ENCODE measurements at regions not wholly inside any gene's neighbourhood (a gene's known extent, or its start where the extent isn't known, plus 50 kb on each side); places are given as distances from the start of the nearest gene placed in this dataset.

DNA sequence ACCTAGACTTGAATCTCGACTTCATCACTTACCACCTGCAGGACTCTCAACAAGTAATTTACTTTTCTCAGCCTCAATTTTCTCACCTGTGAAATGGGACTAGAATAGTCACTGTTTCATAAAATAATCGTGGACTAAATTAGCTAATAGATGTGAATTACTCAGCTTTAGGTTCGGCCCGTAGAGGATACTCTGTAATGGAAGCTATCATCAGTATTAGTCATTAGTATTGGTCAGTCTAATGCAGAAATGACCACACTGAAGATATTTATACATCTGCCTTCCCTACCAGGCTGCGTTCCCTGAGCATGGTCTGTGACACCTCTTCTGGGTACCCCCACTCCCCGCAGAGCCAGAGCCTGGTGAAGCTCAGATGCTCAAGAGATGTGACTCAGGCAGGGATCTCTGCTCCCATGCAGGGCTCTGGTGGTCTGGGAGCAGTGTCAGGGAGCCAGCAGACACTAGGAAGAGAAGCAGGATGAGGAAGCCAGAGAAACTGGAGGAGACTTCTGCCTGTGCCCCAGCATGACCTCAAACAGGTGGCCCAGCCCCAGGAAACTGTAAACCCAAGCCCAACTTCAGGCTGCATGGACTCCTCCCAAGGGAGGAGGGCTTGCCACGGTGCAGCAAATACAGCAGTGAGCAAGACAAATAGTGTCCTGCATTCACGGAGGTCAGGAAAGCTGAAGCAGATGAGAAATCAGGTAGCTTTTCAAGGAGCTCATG is 88.0 kb upstream of the E2F8 start:
- TF ChIP-seq, protein P1, sequence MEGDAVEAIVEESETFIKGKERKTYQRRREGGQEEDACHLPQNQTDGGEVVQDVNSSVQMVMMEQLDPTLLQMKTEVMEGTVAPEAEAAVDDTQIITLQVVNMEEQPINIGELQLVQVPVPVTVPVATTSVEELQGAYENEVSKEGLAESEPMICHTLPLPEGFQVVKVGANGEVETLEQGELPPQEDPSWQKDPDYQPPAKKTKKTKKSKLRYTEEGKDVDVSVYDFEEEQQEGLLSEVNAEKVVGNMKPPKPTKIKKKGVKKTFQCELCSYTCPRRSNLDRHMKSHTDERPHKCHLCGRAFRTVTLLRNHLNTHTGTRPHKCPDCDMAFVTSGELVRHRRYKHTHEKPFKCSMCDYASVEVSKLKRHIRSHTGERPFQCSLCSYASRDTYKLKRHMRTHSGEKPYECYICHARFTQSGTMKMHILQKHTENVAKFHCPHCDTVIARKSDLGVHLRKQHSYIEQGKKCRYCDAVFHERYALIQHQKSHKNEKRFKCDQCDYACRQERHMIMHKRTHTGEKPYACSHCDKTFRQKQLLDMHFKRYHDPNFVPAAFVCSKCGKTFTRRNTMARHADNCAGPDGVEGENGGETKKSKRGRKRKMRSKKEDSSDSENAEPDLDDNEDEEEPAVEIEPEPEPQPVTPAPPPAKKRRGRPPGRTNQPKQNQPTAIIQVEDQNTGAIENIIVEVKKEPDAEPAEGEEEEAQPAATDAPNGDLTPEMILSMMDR (IDR thresholded peaks at IDR 0.05; ENCODE audit: low read depth, low read length), result no peak
- no peak for TF ChIP-seq MYC (IDR thresholded peaks at IDR 0.05; ENCODE audit: low read depth, low read length)
- TF ChIP-seq POLR2A (IDR thresholded peaks at IDR 0.05; ENCODE audit: extremely low read depth, insufficient read length), result no peak

All from NB4 (cell line).